ENCODE measurements at regions not wholly inside any gene's neighbourhood (a gene's known extent, or its start where the extent isn't known, plus 50 kb on each side); places are given as distances from the start of the nearest gene placed in this dataset.

DNA sequence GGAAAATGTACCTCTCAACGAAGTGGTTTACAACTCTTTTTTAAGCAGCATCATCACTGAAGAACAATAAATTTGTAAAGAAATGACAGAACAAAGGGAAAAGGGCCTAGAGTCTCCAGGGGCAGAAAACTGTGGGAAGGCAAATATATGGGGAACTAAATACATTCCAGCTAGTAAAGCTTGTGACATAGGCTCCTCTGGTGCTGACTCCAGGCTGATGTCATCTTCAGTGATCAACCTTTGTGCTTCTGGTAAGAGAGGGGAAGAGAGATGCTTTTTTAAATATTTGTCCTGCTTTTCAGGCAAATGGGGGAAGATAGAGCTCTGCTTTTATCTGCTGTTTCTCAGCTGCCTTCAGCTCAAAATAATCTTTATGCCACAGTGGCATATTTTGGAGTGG lies 323.2 kb downstream of the LRRIQ3 start:
- TF ChIP-seq, protein P1, sequence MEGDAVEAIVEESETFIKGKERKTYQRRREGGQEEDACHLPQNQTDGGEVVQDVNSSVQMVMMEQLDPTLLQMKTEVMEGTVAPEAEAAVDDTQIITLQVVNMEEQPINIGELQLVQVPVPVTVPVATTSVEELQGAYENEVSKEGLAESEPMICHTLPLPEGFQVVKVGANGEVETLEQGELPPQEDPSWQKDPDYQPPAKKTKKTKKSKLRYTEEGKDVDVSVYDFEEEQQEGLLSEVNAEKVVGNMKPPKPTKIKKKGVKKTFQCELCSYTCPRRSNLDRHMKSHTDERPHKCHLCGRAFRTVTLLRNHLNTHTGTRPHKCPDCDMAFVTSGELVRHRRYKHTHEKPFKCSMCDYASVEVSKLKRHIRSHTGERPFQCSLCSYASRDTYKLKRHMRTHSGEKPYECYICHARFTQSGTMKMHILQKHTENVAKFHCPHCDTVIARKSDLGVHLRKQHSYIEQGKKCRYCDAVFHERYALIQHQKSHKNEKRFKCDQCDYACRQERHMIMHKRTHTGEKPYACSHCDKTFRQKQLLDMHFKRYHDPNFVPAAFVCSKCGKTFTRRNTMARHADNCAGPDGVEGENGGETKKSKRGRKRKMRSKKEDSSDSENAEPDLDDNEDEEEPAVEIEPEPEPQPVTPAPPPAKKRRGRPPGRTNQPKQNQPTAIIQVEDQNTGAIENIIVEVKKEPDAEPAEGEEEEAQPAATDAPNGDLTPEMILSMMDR (IDR thresholded peaks at IDR 0.05), result no peak
- TF ChIP-seq POLR2A (IDR thresholded peaks at IDR 0.05), result no peak

Data from uterus (tissue), 2 donors.